IMR-90 (cell line): ENCODE measurements at regions not wholly inside any gene's neighbourhood (a gene's known extent, or its start where the extent isn't known, plus 50 kb on each side); places are given as distances from the start of the nearest gene placed in this dataset.
"Not testable (repeated sequence)": the region's sequence is repeated elsewhere in the genome, so short reads cannot be mapped to it uniquely, and the experiment has no call there.

Experiments used
- ATAC-seq: fragments of 200-7000 bp; cut with Tn5 transposase; 2 replicates; pipeline ENCODE4 v1.9.1; 2020; ENCODE audit warnings: low read depth, mild to moderate bottlenecking, moderate library complexity
- BruUV-seq: library from RNA; stranded (reverse); fragments of 400-500 nt; replicated peaks from 2 replicates; lab custom pipeline; 2021; lab: Mats Ljungman, UMichigan
- CTCF ChIA-PET: fragments of 300-600 bp; formaldehyde crosslinking; extraction: SDS; loops from one replicate; lab custom pipeline; 2021; ENCODE audit warnings: antibody characterized with exemption; lab: Yijun Ruan, JAX
- POLR2A ChIA-PET: fragments of 300-600 bp; sonication (Branson Sonifier 250); formaldehyde crosslinking; loops from one replicate; lab custom pipeline; 2022; ENCODE audit warnings: antibody characterized with exemption; ENCODE audit not compliant: unreplicated experiment; lab: Charles Lee
- DNase-seq: peaks from one replicate; pipeline ENCODE4 v3.0.0; 2013
- H2AFZ ChIP-seq: replicated peaks from 2 replicates; pipeline ENCODE3; 2013; ENCODE audit warnings: low read length, mild to moderate bottlenecking; ENCODE audit not compliant: poor library complexity
- H2AK5ac ChIP-seq: 2 replicates; pipeline ENCODE4 v1.6.1; 2013; ENCODE audit warnings: low read depth, low read length, inconsistent platforms
- H2AK9ac ChIP-seq: replicated peaks from 2 replicates; pipeline ENCODE3; 2013; ENCODE audit warnings: mild to moderate bottlenecking, low read depth, low read length, moderate library complexity; ENCODE audit not compliant: poor library complexity
- H2BK120ac ChIP-seq: 2 replicates; pipeline ENCODE4 v1.6.1; 2013; ENCODE audit warnings: low read depth, low read length, inconsistent platforms
- H2BK15ac ChIP-seq: 3 replicates; pipeline ENCODE4 v1.6.1; 2013; ENCODE audit warnings: low read depth, low read length, inconsistent platforms
- H2BK20ac ChIP-seq: 2 replicates; pipeline ENCODE4 v1.6.1; 2013; ENCODE audit warnings: low read depth, mild to moderate bottlenecking, inconsistent platforms, low read length, moderate library complexity
- H2BK5ac ChIP-seq: 2 replicates; pipeline ENCODE4 v1.6.1; 2013; ENCODE audit warnings: mild to moderate bottlenecking, low read depth, low read length, inconsistent platforms; ENCODE audit not compliant: poor library complexity, severe bottlenecking
- H3K14ac ChIP-seq: replicated peaks from 2 replicates; pipeline ENCODE4 v1.6.1; 2013; ENCODE audit warnings: low read depth, low read length, inconsistent platforms
- H3K18ac ChIP-seq: 2 replicates; pipeline ENCODE4 v1.6.1; 2013; ENCODE audit warnings: low read depth, low read length, control low read depth
- H3K23ac ChIP-seq: 2 replicates; pipeline ENCODE4 v1.6.1; 2013; ENCODE audit warnings: low read depth, low read length, inconsistent platforms
- H3K27ac ChIP-seq: 2 replicates; pipeline ENCODE4 v1.5.1; 2013; ENCODE audit warnings: mild to moderate bottlenecking, control low read depth, low read length; ENCODE audit not compliant: insufficient read depth
- H3K27me3 ChIP-seq: 2 replicates; pipeline ENCODE4 v1.6.1; 2013; ENCODE audit warnings: low read length; ENCODE audit not compliant: control insufficient read depth, insufficient read depth
- H3K36me3 ChIP-seq: 2 replicates; pipeline ENCODE4 v1.6.1; 2013; ENCODE audit warnings: low read length, mixed read lengths; ENCODE audit not compliant: control insufficient read depth, insufficient read depth
- H3K4ac ChIP-seq: 2 replicates; pipeline ENCODE4 v1.6.1; 2013; ENCODE audit warnings: low read depth, low read length, inconsistent platforms
- H3K4me1 ChIP-seq: 2 replicates; pipeline ENCODE4 v1.6.1; 2013; ENCODE audit warnings: low read length, mixed read lengths; ENCODE audit not compliant: control insufficient read depth, insufficient read depth
- H3K4me2 ChIP-seq: 2 replicates; pipeline ENCODE4 v1.6.1; 2013; ENCODE audit warnings: low read depth, mild to moderate bottlenecking, control low read depth, low read length, moderate library complexity
- H3K4me3 ChIP-seq: 2 replicates; pipeline ENCODE4 v1.5.1; 2013; ENCODE audit warnings: low read depth, mild to moderate bottlenecking, control low read depth, low read length, moderate library complexity; ENCODE audit not compliant: insufficient read depth
- H3K56ac ChIP-seq: 2 replicates; pipeline ENCODE4 v1.6.1; 2013; ENCODE audit warnings: low read length, inconsistent platforms; ENCODE audit not compliant: insufficient read depth; ENCODE audit errors: extremely low read depth
- H3K79me1 ChIP-seq, 2 experiments: 2 replicates each; pipeline ENCODE4 v1.6.1; 2013; ENCODE audit warnings: low read length in 2 of 2, inconsistent platforms in 1 of 2, low read depth in 1 of 2
- H3K9ac ChIP-seq: 2 replicates; pipeline ENCODE4 v1.6.1; 2013; ENCODE audit warnings: low read depth, low read length, control low read depth
- H3K9me1 ChIP-seq: 2 replicates; pipeline ENCODE4 v1.6.1; 2013; ENCODE audit warnings: low read length, inconsistent platforms; ENCODE audit not compliant: insufficient read depth
- H3K9me3 ChIP-seq: 2 replicates; pipeline ENCODE4 v1.6.1; 2013; ENCODE audit warnings: low read length; ENCODE audit not compliant: control insufficient read depth, insufficient read depth
- H4K20me1 ChIP-seq: 2 replicates; pipeline ENCODE4 v1.6.1; 2013; ENCODE audit warnings: low read length, inconsistent platforms; ENCODE audit not compliant: insufficient read depth
- H4K5ac ChIP-seq: 2 replicates; pipeline ENCODE4 v1.6.1; 2013; ENCODE audit warnings: mild to moderate bottlenecking, low read depth, low read length, control low read depth
- H4K8ac ChIP-seq, 2 experiments: 2 replicates each; pipeline ENCODE4 v1.6.1; 2013; ENCODE audit warnings: low read depth in 2 of 2, low read length in 2 of 2, control low read depth in 1 of 2, inconsistent platforms in 1 of 2
- H4K91ac ChIP-seq: 2 replicates; pipeline ENCODE4 v1.6.1; 2013; ENCODE audit warnings: low read depth, low read length, inconsistent platforms; ENCODE audit not compliant: insufficient read depth
- WGBS, 2 experiments: methylation state at CpG; one replicate each; pipeline versions ENCODE4 v1.1.5 to v1.1.7; 2013; ENCODE audit warnings: missing lambda C conversion rate in 2 of 2; ENCODE audit not compliant: insufficient read length in 1 of 2; ENCODE audit errors: extremely low coverage in 2 of 2; 5-methylcytosine and 5-hydroxymethylcytosine counted together
- dilution Hi-C: fragments of 300-500 bp; cut with HindIII; formaldehyde crosslinking; loops from one replicate; pipeline ENCODE4 v1.14.3; 2018; ENCODE audit warnings: low sequenced_read_pairs; ENCODE audit not compliant: unreplicated experiment
- in situ Hi-C: fragments of 300-500 bp; cut with MboI; formaldehyde crosslinking; loops from 3 replicates; pipeline ENCODE4 v1.14.3; 2019; ENCODE audit warnings: low sequenced_read_pairs, inconsistent platforms, mixed read lengths
- intact Hi-C: fragments of 100-400 bp; cut with micrococcal nuclease; formaldehyde crosslinking; loops from 2 replicates; pipeline ENCODE4 v1.10.0; 2022

DNA sequence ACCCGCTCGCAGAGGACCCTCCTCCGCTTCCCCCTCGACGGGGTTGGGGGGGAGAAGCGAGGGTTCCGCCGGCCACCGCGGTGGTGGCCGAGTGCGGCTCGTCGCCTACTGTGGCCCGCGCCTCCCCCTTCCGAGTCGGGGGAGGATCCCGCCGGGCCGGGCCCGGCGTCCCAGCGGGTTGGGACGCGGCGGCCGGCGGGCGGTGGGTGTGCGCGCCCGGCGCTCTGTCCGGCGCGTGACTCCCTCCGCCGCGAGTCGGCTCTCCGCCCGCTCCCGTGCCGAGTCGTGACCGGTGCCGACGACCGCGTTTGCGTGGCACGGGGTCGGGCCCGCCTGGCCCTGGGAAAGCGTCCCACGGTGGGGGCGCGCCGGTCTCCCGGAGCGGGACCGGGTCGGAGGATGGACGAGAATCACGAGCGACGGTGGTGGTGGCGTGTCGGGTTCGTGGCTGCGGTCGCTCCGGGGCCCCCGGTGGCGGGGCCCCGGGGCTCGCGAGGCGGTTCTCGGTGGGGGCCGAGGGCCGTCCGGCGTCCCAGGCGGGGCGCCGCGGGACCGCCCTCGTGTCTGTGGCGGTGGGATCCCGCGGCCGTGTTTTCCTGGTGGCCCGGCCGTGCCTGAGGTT lies 2130.7 kb upstream of the TPTE start:
- H2BK15ac ChIP-seq, CTCF ChIA-PET, H2AK9ac ChIP-seq, H3K9me1 ChIP-seq, H2BK20ac ChIP-seq, H3K9ac ChIP-seq, H3K4ac ChIP-seq, intact Hi-C loops, H3K4me2 ChIP-seq, BruUV-seq, H3K56ac ChIP-seq, H3K9me3 ChIP-seq, H3K27ac ChIP-seq, H2BK5ac ChIP-seq, H3K27me3 ChIP-seq, DNase-seq, in situ Hi-C loops, H2AK5ac ChIP-seq, H3K4me3 ChIP-seq, H3K4me1 ChIP-seq, H4K20me1 ChIP-seq, H3K79me1 ChIP-seq, H2BK120ac ChIP-seq, dilution Hi-C loops, ATAC-seq, POLR2A ChIA-PET, H4K8ac ChIP-seq, H3K14ac ChIP-seq, H4K5ac ChIP-seq, H3K23ac ChIP-seq, H3K18ac ChIP-seq, H3K36me3 ChIP-seq, H4K91ac ChIP-seq, H2AFZ ChIP-seq: not testable (repeated sequence)
- no CpG with 5 or more reads among the region's 97 CpGs for WGBS, 2 experiments

DNA sequence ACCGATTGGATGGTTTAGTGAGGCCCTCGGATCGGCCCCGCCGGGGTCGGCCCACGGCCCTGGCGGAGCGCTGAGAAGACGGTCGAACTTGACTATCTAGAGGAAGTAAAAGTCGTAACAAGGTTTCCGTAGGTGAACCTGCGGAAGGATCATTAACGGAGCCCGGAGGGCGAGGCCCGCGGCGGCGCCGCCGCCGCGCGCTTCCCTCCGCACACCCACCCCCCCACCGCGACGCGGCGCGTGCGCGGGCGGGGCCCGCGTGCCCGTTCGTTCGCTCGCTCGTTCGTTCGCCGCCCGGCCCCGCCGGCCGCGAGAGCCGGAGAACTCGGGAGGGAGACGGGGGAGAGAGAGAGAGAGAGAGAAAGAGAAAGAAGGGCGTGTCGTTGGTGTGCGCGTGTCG lies 2127.0 kb upstream of the TPTE start:
- H2BK5ac ChIP-seq, H3K9me1 ChIP-seq, H3K9ac ChIP-seq, H3K14ac ChIP-seq, H3K9me3 ChIP-seq, H2AK9ac ChIP-seq, BruUV-seq, H2BK20ac ChIP-seq, H3K27ac ChIP-seq, H4K8ac ChIP-seq, H4K20me1 ChIP-seq, H3K4me1 ChIP-seq, H4K5ac ChIP-seq, H3K18ac ChIP-seq, H3K36me3 ChIP-seq, H2BK15ac ChIP-seq, H3K4me3 ChIP-seq, DNase-seq, CTCF ChIA-PET, POLR2A ChIA-PET, H2AK5ac ChIP-seq, in situ Hi-C loops, H3K23ac ChIP-seq, H3K4ac ChIP-seq, intact Hi-C loops, H2BK120ac ChIP-seq, H3K4me2 ChIP-seq, H3K56ac ChIP-seq, H2AFZ ChIP-seq, H3K27me3 ChIP-seq, H4K91ac ChIP-seq, H3K79me1 ChIP-seq, dilution Hi-C loops, ATAC-seq: not testable (repeated sequence)
- no CpG with 5 or more reads among the region's 59 CpGs for WGBS, 2 experiments
